Endothelial cell of umbilical vein (primary cell): ENCODE measurements at regions not wholly inside any gene's neighbourhood (a gene's known extent, or its start where the extent isn't known, plus 50 kb on each side); places are given as distances from the start of the nearest gene placed in this dataset.

ENCODE experiments used
- BruUV-seq: library from RNA; stranded (reverse); fragments of 400-500 nt; replicated peaks from 2 replicates; lab custom pipeline; 2021; lab: Mats Ljungman, UMichigan
- CTCF ChIA-PET: fragments of 300-600, 350-600 bp; sonication (Branson Sonifier 250); formaldehyde crosslinking; loops from one replicate; lab custom pipeline; 2021; ENCODE audit warnings: antibody characterized with exemption, inconsistent platforms; lab: Charles Lee
- POLR2A ChIA-PET: fragments of 300-600, 350-600 bp; sonication (Branson Sonifier 250); formaldehyde crosslinking; loops from one replicate; lab custom pipeline; 2021; ENCODE audit warnings: antibody characterized with exemption, inconsistent platforms; lab: Charles Lee
- DNase-seq: peaks from one replicate; pipeline ENCODE4 v3.0.0-alpha.2; 2011; ENCODE audit warnings: low read depth, low spot score
- FAIRE-seq: peaks from 2 replicates; lab custom pipeline; 2011; peaks lifted over from hg19 to GRCh38; lab: Jason Lieb, UNC
- H2AFZ ChIP-seq: 2 replicates; pipeline ENCODE4 v1.6.0; 2012; ENCODE audit warnings: low read depth, low read length, control low read depth, inconsistent platforms
- H3K27ac ChIP-seq: 2 replicates; pipeline ENCODE4 v1.5.1; 2011; ENCODE audit warnings: low read depth, mild to moderate bottlenecking, control low read depth, low read length, moderate library complexity; ENCODE audit not compliant: insufficient read depth
- H3K27me3 ChIP-seq, 2 experiments: 2 replicates each; pipeline versions ENCODE4 v1.6.0 to v1.6.1; 2011; ENCODE audit warnings: low read length in 2 of 2, mixed read lengths in 1 of 2; ENCODE audit not compliant: control insufficient read depth in 2 of 2, insufficient read depth in 2 of 2
- H3K36me3 ChIP-seq, 2 experiments: 2 replicates in 1 of 2; 3 replicates in 1 of 2; pipeline ENCODE4 v1.5.1; 2011; ENCODE audit warnings: low read length in 2 of 2, mild to moderate bottlenecking in 1 of 2, moderate library complexity in 1 of 2; ENCODE audit not compliant: control insufficient read depth in 2 of 2, insufficient read depth in 2 of 2; ENCODE audit errors: extremely low read depth in 1 of 2
- H3K4me1 ChIP-seq: 3 replicates; pipeline ENCODE4 v1.5.1; 2011; ENCODE audit warnings: mild to moderate bottlenecking, low read length; ENCODE audit not compliant: control insufficient read depth, insufficient read depth; ENCODE audit errors: extremely low read depth
- H3K4me2 ChIP-seq: 2 replicates; pipeline ENCODE4 v1.6.1; 2011; ENCODE audit warnings: low read length, control low read depth, mixed read lengths; ENCODE audit not compliant: insufficient read depth
- H3K4me3 ChIP-seq, 3 experiments: fragments of 200-600 bp in 1 of 3; sonication (generic), shearing (Covaris generic) in 1 of 3; replicated peaks in 1 of 3; 2 replicates each; pipeline ENCODE4 v1.5.1; 2011 to 2016; ENCODE audit warnings: control low read depth in 3 of 3, low read length in 3 of 3, mild to moderate bottlenecking in 2 of 3, inconsistent platforms in 1 of 3, low read depth in 1 of 3, moderate library complexity in 1 of 3; ENCODE audit not compliant: insufficient read depth in 1 of 3
- H3K79me2 ChIP-seq: 2 replicates; pipeline ENCODE4 v1.6.0; 2012; ENCODE audit warnings: low read length, inconsistent platforms; ENCODE audit not compliant: control insufficient read depth, insufficient read depth
- H3K9ac ChIP-seq: replicated peaks from 2 replicates; pipeline ENCODE3; 2011; ENCODE audit warnings: low read length, control low read depth; ENCODE audit not compliant: insufficient read depth; ENCODE audit errors: extremely low read depth
- H3K9me1 ChIP-seq: replicated peaks from 3 replicates; pipeline ENCODE4 v1.6.0; 2011; ENCODE audit warnings: mild to moderate bottlenecking, low read length; ENCODE audit not compliant: control insufficient read depth, insufficient read depth; ENCODE audit errors: extremely low read depth
- H3K9me3 ChIP-seq: replicated peaks from 2 replicates; pipeline ENCODE4 v1.5.1; 2012; ENCODE audit warnings: low read length, inconsistent platforms; ENCODE audit not compliant: control insufficient read depth, insufficient read depth
- H4K20me1 ChIP-seq: replicated peaks from 2 replicates; pipeline ENCODE3; 2011; ENCODE audit warnings: mild to moderate bottlenecking, low read length; ENCODE audit not compliant: control insufficient read depth, insufficient read depth; ENCODE audit errors: extremely low read depth
- EZH2 ChIP-seq: IDR thresholded peaks from 2 replicates; pipeline ENCODE4 v1.6.1; 2012; ENCODE audit warnings: borderline replicate concordance, low read depth, mild to moderate bottlenecking, moderate library complexity, low read length, inconsistent platforms; ENCODE audit not compliant: severe bottlenecking
- FOS ChIP-seq: IDR thresholded peaks from 2 replicates; pipeline ENCODE4 v1.6.1; 2011; ENCODE audit warnings: mild to moderate bottlenecking, low read length, moderate library complexity, borderline replicate concordance; ENCODE audit not compliant: insufficient read depth
- GATA2 ChIP-seq: IDR thresholded peaks from 2 replicates; pipeline ENCODE4 v1.7.0; 2011; ENCODE audit warnings: low read depth, mild to moderate bottlenecking, moderate library complexity, mixed read lengths, low read length; ENCODE audit not compliant: insufficient read length, insufficient read depth
- JUN ChIP-seq: IDR thresholded peaks from 2 replicates; pipeline ENCODE4 v1.6.1; 2011; ENCODE audit warnings: borderline replicate concordance, low read depth; ENCODE audit not compliant: insufficient read length, insufficient read depth
- MYC ChIP-seq: IDR thresholded peaks from one replicate; pipeline ENCODE4 v1.6.1; 2011; ENCODE audit warnings: mild to moderate bottlenecking, low read depth, low read length
- POLR2A ChIP-seq: IDR thresholded peaks from 2 replicates; pipeline ENCODE4 v1.6.1; 2012; ENCODE audit warnings: low read depth, mild to moderate bottlenecking, control low read depth, low read length
- POLR2AphosphoS5 ChIP-seq: IDR thresholded peaks from 2 replicates; pipeline ENCODE4 v1.6.1; 2012; ENCODE audit warnings: low read depth, mild to moderate bottlenecking, control low read depth, low read length, moderate library complexity; ENCODE audit not compliant: insufficient read depth
- dilution Hi-C: fragments of 300-500 bp; cut with MboI; formaldehyde crosslinking; loops from one replicate; pipeline ENCODE4 v1.15.0; 2019; ENCODE audit warnings: low sequenced_read_pairs; ENCODE audit not compliant: extremely low pct_ligation_motif_present
- intact Hi-C: fragments of 100-400 bp; cut with micrococcal nuclease; formaldehyde crosslinking; loops from one replicate; pipeline ENCODE4 v1.10.0; 2022
- TF ChIP-seq, protein P1 (sequence below): IDR thresholded peaks from 2 replicates; pipeline ENCODE4 v1.6.1; 2011; ENCODE audit not compliant: insufficient read depth, insufficient read length
- TF ChIP-seq, protein P2 (sequence below), 2 donors: IDR thresholded peaks; 1 replicate in 1 of 2; 2 replicates in 1 of 2; pipeline ENCODE4 v1.5.1; 2011; ENCODE audit warnings: low read length in 2 of 2, mild to moderate bottlenecking in 2 of 2, moderate library complexity in 2 of 2, control low read depth in 1 of 2, inconsistent platforms in 1 of 2, low read depth in 1 of 2; ENCODE audit not compliant: insufficient read depth in 1 of 2; ENCODE audit errors: extremely low read depth in 1 of 2

DNA sequence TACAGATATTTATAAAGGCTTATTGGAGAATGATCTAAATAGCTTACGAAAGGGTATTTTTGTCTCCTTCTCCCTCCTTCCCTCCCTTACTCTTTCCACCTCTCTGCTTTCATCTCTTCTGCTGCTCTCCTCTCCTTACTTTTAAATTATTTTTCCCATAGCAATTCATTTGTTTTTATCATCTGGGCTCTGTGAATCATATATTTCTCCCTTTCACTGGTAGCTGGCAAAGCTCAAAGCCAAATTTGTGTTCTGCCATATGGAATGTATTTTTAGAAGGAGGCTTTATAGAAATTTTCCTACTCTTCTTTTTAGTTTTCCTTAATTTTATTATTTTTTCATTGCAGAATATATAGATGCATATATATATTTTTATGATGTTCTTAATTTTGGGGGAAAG is 385.8 kb downstream of the C3orf38 start:
- intact Hi-C loops: no loop called here
- H3K79me2 ChIP-seq: no peaks in the 10 kb centered on the region
- H3K9me3 ChIP-seq: no peaks in the 10 kb centered on the region
- no peaks in the 10 kb centered on the region for H3K36me3 ChIP-seq
- no peaks in the 10 kb centered on the region for H3K27me3 ChIP-seq
- no peak overlapping the region for H3K4me2 ChIP-seq
- H3K4me3 ChIP-seq: no peak overlapping the region
- no peak overlapping the region for H3K27ac ChIP-seq
- DNase-seq: no peak
- FAIRE-seq: no peak
- dilution Hi-C loops: no loop called here
- no peaks in the 10 kb centered on the region for H3K9me1 ChIP-seq
- H4K20me1 ChIP-seq: no peaks in the 10 kb centered on the region
- no peak overlapping the region for H2AFZ ChIP-seq
- ChIA-PET POLR2A (no interaction called here), CTCF (no interaction called here)
- no peak overlapping the region for H3K9ac ChIP-seq
- BruUV-seq: no TSS peak
- no peaks in the 10 kb centered on the region for H3K4me1 ChIP-seq
- TF ChIP-seq FOS: no peak
- no peak for TF ChIP-seq POLR2AphosphoS5
- TF ChIP-seq POLR2A: no peak
- TF ChIP-seq EZH2: no peak
- no peak for TF ChIP-seq JUN

DNA sequence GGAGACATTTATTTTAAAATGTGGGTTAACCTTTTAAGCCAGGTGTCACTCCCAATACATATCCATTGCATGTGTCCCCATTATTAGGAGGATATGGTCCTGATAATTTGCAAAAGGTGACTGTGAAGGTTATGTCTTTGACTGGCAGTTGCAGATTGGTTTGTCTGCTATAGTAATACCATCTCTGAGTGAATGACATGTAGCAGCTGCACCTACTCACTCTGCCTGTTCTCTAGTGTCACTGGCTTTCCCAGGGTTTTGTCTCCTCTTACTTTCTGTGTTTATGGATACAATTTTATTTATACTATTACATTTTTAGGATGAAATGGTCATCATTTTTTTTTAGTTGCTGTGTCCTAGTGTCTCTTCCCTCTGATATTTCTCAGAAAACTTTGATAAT is 393.2 kb downstream of the C3orf38 start:
- no peak overlapping the region for H3K9ac ChIP-seq
- no peaks in the 10 kb centered on the region for H3K36me3 ChIP-seq
- dilution Hi-C loops (no loop called here), intact Hi-C loops (no loop called here)
- DNase-seq (no peak), FAIRE-seq (no peak)
- H3K4me1 ChIP-seq: no peaks in the 10 kb centered on the region
- ChIA-PET CTCF (no interaction called here), POLR2A (no interaction called here)
- BruUV-seq: no TSS peak
- H2AFZ ChIP-seq: no peak overlapping the region
- TF ChIP-seq MYC (no peak), JUN (no peak), POLR2AphosphoS5 (no peak), FOS (no peak), POLR2A (no peak), EZH2 (no peak), GATA2 (no peak)
- TF ChIP-seq, protein P1, sequence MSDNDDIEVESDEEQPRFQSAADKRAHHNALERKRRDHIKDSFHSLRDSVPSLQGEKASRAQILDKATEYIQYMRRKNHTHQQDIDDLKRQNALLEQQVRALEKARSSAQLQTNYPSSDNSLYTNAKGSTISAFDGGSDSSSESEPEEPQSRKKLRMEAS: no peak
- TF ChIP-seq, protein P2, sequence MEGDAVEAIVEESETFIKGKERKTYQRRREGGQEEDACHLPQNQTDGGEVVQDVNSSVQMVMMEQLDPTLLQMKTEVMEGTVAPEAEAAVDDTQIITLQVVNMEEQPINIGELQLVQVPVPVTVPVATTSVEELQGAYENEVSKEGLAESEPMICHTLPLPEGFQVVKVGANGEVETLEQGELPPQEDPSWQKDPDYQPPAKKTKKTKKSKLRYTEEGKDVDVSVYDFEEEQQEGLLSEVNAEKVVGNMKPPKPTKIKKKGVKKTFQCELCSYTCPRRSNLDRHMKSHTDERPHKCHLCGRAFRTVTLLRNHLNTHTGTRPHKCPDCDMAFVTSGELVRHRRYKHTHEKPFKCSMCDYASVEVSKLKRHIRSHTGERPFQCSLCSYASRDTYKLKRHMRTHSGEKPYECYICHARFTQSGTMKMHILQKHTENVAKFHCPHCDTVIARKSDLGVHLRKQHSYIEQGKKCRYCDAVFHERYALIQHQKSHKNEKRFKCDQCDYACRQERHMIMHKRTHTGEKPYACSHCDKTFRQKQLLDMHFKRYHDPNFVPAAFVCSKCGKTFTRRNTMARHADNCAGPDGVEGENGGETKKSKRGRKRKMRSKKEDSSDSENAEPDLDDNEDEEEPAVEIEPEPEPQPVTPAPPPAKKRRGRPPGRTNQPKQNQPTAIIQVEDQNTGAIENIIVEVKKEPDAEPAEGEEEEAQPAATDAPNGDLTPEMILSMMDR (IDR thresholded peaks at IDR 0.05; ENCODE audit: extremely low read depth in 1 of 2, insufficient read depth in 1 of 2, low read depth in 1 of 2, low read length in 2 of 2): no peak
- H4K20me1 ChIP-seq: no peaks in the 10 kb centered on the region
- H3K79me2 ChIP-seq: no peaks in the 10 kb centered on the region
- no peaks in the 10 kb centered on the region for H3K27me3 ChIP-seq
- no peaks in the 10 kb centered on the region for H3K9me3 ChIP-seq
- no peak overlapping the region for H3K4me3 ChIP-seq
- H3K9me1 ChIP-seq: no peaks in the 10 kb centered on the region
- no peak overlapping the region for H3K4me2 ChIP-seq
- no peak overlapping the region for H3K27ac ChIP-seq
